ENCODE measurements at regions not wholly inside any gene's neighbourhood (a gene's known extent, or its start where the extent isn't known, plus 50 kb on each side); places are given as distances from the start of the nearest gene placed in this dataset.
"Not testable (repeated sequence)": the region's sequence is repeated elsewhere in the genome, so short reads cannot be mapped to it uniquely, and the experiment has no call there.

DNA sequence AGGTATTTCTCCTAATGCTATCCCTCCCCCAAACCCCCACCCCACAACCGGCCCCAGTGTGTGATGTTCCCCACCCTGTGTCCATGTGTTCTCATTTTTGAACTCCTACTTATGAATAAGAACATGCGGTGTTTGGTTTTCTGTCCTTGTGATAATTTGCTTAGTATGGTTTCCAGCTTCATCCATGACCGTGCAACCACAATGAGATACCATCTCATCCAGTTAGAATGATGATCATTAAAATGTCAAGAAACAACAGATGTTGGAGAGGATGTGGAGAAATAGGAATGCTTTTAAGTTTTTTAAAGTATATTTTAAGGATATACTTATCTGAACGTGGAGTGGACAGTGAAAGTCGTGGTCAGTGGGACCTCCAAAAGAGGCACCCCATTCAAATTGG lies 745.0 kb upstream of the AMELY start:
- Mint-ChIP-seq H3K9me3 (no peaks in the 10 kb centered on the region), H3K27ac (no peak overlapping the region), H3K4me1 (no peaks in the 10 kb centered on the region)

DNA sequence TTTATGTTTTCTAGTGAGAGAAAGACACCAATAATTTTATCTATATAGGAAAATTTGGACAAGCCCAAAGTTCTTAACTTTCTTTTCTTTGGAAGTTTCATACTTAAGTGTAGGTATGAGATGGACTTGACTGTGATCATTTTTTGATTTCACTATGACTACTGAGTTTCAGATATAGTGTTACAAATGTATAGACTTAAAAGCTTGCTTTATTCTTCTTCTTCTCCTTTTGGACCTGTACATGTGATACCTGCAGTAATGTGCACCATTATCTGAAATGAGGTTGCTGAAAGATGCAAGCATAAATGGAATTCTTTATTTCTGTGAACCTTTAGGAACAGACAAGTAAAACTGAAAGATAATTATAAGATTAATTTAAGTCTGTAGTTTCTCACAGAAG lies 743.4 kb upstream of the AMELY start:
- no peak overlapping the region for H3K27ac Mint-ChIP-seq
- H3K9me3 Mint-ChIP-seq, result no peaks in the 10 kb centered on the region
- H3K36me3 Mint-ChIP-seq, result no peaks in the 10 kb centered on the region
- no peaks in the 10 kb centered on the region for H3K4me1 Mint-ChIP-seq
- H3K27me3 Mint-ChIP-seq, result peaks cover 1% of the 10 kb centered on the region
- no peak overlapping the region for H3K4me3 Mint-ChIP-seq

More for the DNA sequence above, 745.0 kb upstream of the AMELY start:
- peaks cover 1% of the 10 kb centered on the region for H3K27me3 Mint-ChIP-seq
- no peak overlapping the region for H3K4me3 Mint-ChIP-seq
- H3K36me3 Mint-ChIP-seq, result no peaks in the 10 kb centered on the region

DNA sequence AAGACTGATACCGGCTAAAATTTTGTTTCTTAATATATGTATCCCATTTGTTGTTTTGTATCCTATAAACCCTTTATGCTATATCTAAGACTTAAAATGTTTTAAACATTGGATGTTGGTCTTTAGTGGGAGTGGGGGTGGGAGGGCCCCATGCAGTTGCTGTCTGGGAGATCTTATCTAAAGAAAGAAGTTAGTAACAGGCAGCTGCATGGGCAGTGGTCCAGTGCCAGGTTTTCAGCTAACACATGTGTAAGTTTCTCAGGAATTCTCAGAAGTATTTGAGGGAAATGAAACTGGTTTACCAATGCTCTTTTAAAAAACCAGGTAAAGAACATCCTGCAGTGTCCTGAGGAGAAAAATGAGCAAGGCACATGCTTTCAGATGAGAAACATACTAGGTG lies 738.3 kb upstream of the AMELY start:
- H3K27me3 Mint-ChIP-seq, H3K9me3 Mint-ChIP-seq, H3K4me3 Mint-ChIP-seq, H3K4me1 Mint-ChIP-seq, H3K36me3 Mint-ChIP-seq, H3K27ac Mint-ChIP-seq: not testable (repeated sequence)
